HG03066 (cell line): ENCODE measurements at regions not wholly inside any gene's neighbourhood (a gene's known extent, or its start where the extent isn't known, plus 50 kb on each side); places are given as distances from the start of the nearest gene placed in this dataset.
A peak's percentile ranks its signal among the peaks of the same experiment; 100 is the strongest.

Source experiments
- ATAC-seq: cut with Tn5 transposase; IDR thresholded peaks from one replicate; pipeline ENCODE4 v1.9.1; 2021; ENCODE audit warnings: low read depth; ENCODE audit not compliant: unreplicated experiment

- ATAC-seq, result no peak
Measured at GRCh38 chr13:60282186-60282585, 114.8 kb upstream of the TDRD3 start.

GRCh38 chr13:60282708-60283107 lies 114.3 kb upstream of the TDRD3 start:
- ATAC-seq, result no peak

GRCh38 chr13:60286707-60287106 lies 110.3 kb upstream of the TDRD3 start:
- no peak for ATAC-seq

- no peak for ATAC-seq
Measured at GRCh38 chr13:60288569-60288968, 108.5 kb upstream of the TDRD3 start.

GRCh38 chr13:60303166-60303565 lies 93.9 kb upstream of the TDRD3 start:
- no peak for ATAC-seq

GRCh38 chr13:60311527-60311926 lies 85.5 kb upstream of the TDRD3 start:
- no peak for ATAC-seq

GRCh38 chr13:60312851-60313505 lies 84.0 kb upstream of the TDRD3 start:
- no peak for ATAC-seq

GRCh38 chr13:60318186-60318585 lies 78.8 kb upstream of the TDRD3 start:
- no peak for ATAC-seq

- no peak for ATAC-seq
Measured at GRCh38 chr13:60324131-60324530, 72.9 kb upstream of the TDRD3 start.

- ATAC-seq, result no peak
Measured at GRCh38 chr13:60326273-60326672, 70.7 kb upstream of the TDRD3 start.

- no peak for ATAC-seq
Measured at GRCh38 chr13:60327511-60327910, 69.5 kb upstream of the TDRD3 start.

- no peak for ATAC-seq
Measured at GRCh38 chr13:60328073-60328472, 68.9 kb upstream of the TDRD3 start.

GRCh38 chr13:60329221-60329923 lies 67.6 kb upstream of the TDRD3 start:
- peak; percentile 76 for ATAC-seq

GRCh38 chr13:60331249-60332012 lies 65.6 kb upstream of the TDRD3 start:
- ATAC-seq, result no peak

- ATAC-seq, result no peak
Measured at GRCh38 chr13:60332682-60333081, 64.3 kb upstream of the TDRD3 start.

- no peak for ATAC-seq
Measured at GRCh38 chr13:60334310-60334709, 62.7 kb upstream of the TDRD3 start.

GRCh38 chr13:60335531-60335930 lies 61.5 kb upstream of the TDRD3 start:
- ATAC-seq, result no peak

- ATAC-seq, result no peak
Measured at GRCh38 chr13:60338754-60339153, 58.3 kb upstream of the TDRD3 start.

GRCh38 chr13:60343978-60344377 lies 53.0 kb upstream of the TDRD3 start:
- no peak for ATAC-seq

GRCh38 chr13:60347174-60347573 lies 49.8 kb upstream of the TDRD3 start:
- no peak for ATAC-seq
